ENCODE measurements at regions not wholly inside any gene's neighbourhood (a gene's known extent, or its start where the extent isn't known, plus 50 kb on each side); places are given as distances from the start of the nearest gene placed in this dataset.

- Histone ChIP-seq H3K27me3 (ENCODE audit: control insufficient read depth, insufficient read depth, low read length) (no peaks in the 10 kb centered on the region), H3K9ac (ENCODE audit: low read length) (no peak overlapping the region), H3K27ac (ENCODE audit: low read depth, low read length) (no peak overlapping the region), H3K4me3 (ENCODE audit: low read length) (no peak overlapping the region), H3K36me3 (ENCODE audit: control insufficient read depth, insufficient read depth, low read length) (no peaks in the 10 kb centered on the region), H3K4me1 (ENCODE audit: control insufficient read depth, insufficient read depth, low read length) (no peaks in the 10 kb centered on the region)
Measured at GRCh38 chr1:103854279-103854678, 104.6 kb downstream of the AMY1C start.

GRCh38 chr1:103859721-103860120, 110.0 kb downstream of the AMY1C start:
- Histone ChIP-seq H3K36me3 (ENCODE audit: control insufficient read depth, insufficient read depth, low read length) (no peaks in the 10 kb centered on the region), H3K9ac (ENCODE audit: low read length) (no peak overlapping the region), H3K4me3 (ENCODE audit: low read length) (no peak overlapping the region), H3K27ac (ENCODE audit: low read depth, low read length) (no peak overlapping the region), H3K27me3 (ENCODE audit: control insufficient read depth, insufficient read depth, low read length) (no peaks in the 10 kb centered on the region), H3K4me1 (ENCODE audit: control insufficient read depth, insufficient read depth, low read length) (no peaks in the 10 kb centered on the region)

- no peaks in the 10 kb centered on the region for H3K4me1 ChIP-seq (ENCODE audit: control insufficient read depth, insufficient read depth, low read length)
- H3K36me3 ChIP-seq (ENCODE audit: control insufficient read depth, insufficient read depth, low read length), result no peaks in the 10 kb centered on the region
- no peak overlapping the region for H3K4me3 ChIP-seq (ENCODE audit: low read length)
- H3K27me3 ChIP-seq (ENCODE audit: control insufficient read depth, insufficient read depth, low read length), result no peaks in the 10 kb centered on the region
- H3K27ac ChIP-seq (ENCODE audit: low read depth, low read length), result no peak overlapping the region
- H3K9ac ChIP-seq (ENCODE audit: low read length), result no peak overlapping the region
Measured at GRCh38 chr1:103898576-103899345, 149.1 kb downstream of the AMY1C start.

- no peaks in the 10 kb centered on the region for H3K4me1 ChIP-seq (ENCODE audit: control insufficient read depth, insufficient read depth, low read length)
Measured at GRCh38 chr1:103900005-103900404, 150.3 kb downstream of the AMY1C start.

DNA sequence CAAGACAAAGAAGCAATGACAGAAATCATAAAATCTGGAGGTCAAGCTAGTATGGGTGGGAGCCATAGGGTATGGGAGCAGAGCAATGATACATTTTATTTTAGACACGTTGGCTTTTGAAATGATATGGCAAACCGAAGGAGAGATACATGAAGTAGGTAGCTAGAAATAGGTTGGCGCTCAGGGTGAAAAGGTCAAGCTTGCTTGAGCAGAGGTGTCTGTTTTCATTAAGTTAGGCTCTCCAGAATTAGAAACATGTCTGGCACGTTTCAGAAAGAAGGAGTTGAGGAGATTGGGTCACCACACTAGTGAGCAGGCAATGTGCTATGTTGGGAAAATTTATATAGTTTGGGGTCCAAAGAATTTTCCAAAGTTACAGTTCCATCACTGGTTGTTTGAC, 151.4 kb downstream of the AMY1C start:
- H3K4me1 ChIP-seq (ENCODE audit: control insufficient read depth, insufficient read depth, low read length), result no peaks in the 10 kb centered on the region
- no peaks in the 10 kb centered on the region for H3K27me3 ChIP-seq (ENCODE audit: control insufficient read depth, insufficient read depth, low read length)
- H3K4me3 ChIP-seq (ENCODE audit: low read length), result no peak overlapping the region
- no peaks in the 10 kb centered on the region for H3K36me3 ChIP-seq (ENCODE audit: control insufficient read depth, insufficient read depth, low read length)
- no peak overlapping the region for H3K27ac ChIP-seq (ENCODE audit: low read depth, low read length)
- no peak overlapping the region for H3K9ac ChIP-seq (ENCODE audit: low read length)

More at GRCh38 chr1:103900005-103900404, 150.3 kb downstream of the AMY1C start:
- Histone ChIP-seq H3K27me3 (ENCODE audit: control insufficient read depth, insufficient read depth, low read length) (no peaks in the 10 kb centered on the region), H3K9ac (ENCODE audit: low read length) (no peak overlapping the region), H3K36me3 (ENCODE audit: control insufficient read depth, insufficient read depth, low read length) (no peaks in the 10 kb centered on the region), H3K4me3 (ENCODE audit: low read length) (no peak overlapping the region), H3K27ac (ENCODE audit: low read depth, low read length) (no peak overlapping the region)

GRCh38 chr1:103905363-103905762, 155.7 kb downstream of the AMY1C start:
- Histone ChIP-seq H3K4me1 (ENCODE audit: control insufficient read depth, insufficient read depth, low read length) (no peaks in the 10 kb centered on the region), H3K4me3 (ENCODE audit: low read length) (no peak overlapping the region)

GRCh38 chr1:103911450-103911849, 161.8 kb downstream of the AMY1C start:
- Histone ChIP-seq H3K36me3 (ENCODE audit: control insufficient read depth, insufficient read depth, low read length) (no peaks in the 10 kb centered on the region), H3K9ac (ENCODE audit: low read length) (no peak overlapping the region), H3K27ac (ENCODE audit: low read depth, low read length) (no peak overlapping the region), H3K27me3 (ENCODE audit: control insufficient read depth, insufficient read depth, low read length) (no peaks in the 10 kb centered on the region), H3K4me1 (ENCODE audit: control insufficient read depth, insufficient read depth, low read length) (no peaks in the 10 kb centered on the region), H3K4me3 (ENCODE audit: low read length) (no peak overlapping the region)

More at GRCh38 chr1:103905363-103905762, 155.7 kb downstream of the AMY1C start:
- Histone ChIP-seq H3K27me3 (ENCODE audit: control insufficient read depth, insufficient read depth, low read length) (no peaks in the 10 kb centered on the region), H3K36me3 (ENCODE audit: control insufficient read depth, insufficient read depth, low read length) (no peaks in the 10 kb centered on the region), H3K27ac (ENCODE audit: low read depth, low read length) (no peak overlapping the region), H3K9ac (ENCODE audit: low read length) (no peak overlapping the region)

DNA sequence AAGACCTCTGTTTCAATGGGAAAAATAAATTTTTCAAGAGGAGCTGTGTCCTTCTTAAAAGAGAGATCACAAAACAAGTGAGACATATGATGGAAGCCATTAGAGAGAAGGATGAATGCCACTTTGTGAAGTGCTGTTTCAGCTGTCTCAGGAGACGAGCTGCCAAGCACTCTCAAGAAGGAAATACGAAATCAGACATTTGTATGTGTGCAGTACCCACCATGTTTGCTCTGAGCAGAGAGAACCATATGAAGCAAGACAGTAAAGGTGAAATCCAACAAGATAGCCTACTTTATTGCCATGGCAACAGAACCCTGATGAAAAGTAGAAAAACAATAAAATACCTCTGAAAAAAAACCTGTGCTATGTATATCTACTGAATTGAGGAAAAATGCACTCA, 168.1 kb downstream of the AMY1C start:
- no peak overlapping the region for H3K27ac ChIP-seq (ENCODE audit: low read depth, low read length)
- no peak overlapping the region for H3K9ac ChIP-seq (ENCODE audit: low read length)
- H3K4me1 ChIP-seq (ENCODE audit: control insufficient read depth, insufficient read depth, low read length), result no peaks in the 10 kb centered on the region
- no peak overlapping the region for H3K4me3 ChIP-seq (ENCODE audit: low read length)
- no peaks in the 10 kb centered on the region for H3K36me3 ChIP-seq (ENCODE audit: control insufficient read depth, insufficient read depth, low read length)
- H3K27me3 ChIP-seq (ENCODE audit: control insufficient read depth, insufficient read depth, low read length), result no peaks in the 10 kb centered on the region

GRCh38 chr1:103931891-103932290, 182.2 kb downstream of the AMY1C start:
- no peaks in the 10 kb centered on the region for H3K36me3 ChIP-seq (ENCODE audit: control insufficient read depth, insufficient read depth, low read length)
- no peak overlapping the region for H3K4me3 ChIP-seq (ENCODE audit: low read length)
- H3K27me3 ChIP-seq (ENCODE audit: control insufficient read depth, insufficient read depth, low read length), result no peaks in the 10 kb centered on the region
- no peaks in the 10 kb centered on the region for H3K4me1 ChIP-seq (ENCODE audit: control insufficient read depth, insufficient read depth, low read length)
- no peak overlapping the region for H3K9ac ChIP-seq (ENCODE audit: low read length)
- H3K27ac ChIP-seq (ENCODE audit: low read depth, low read length), result no peak overlapping the region

DNA sequence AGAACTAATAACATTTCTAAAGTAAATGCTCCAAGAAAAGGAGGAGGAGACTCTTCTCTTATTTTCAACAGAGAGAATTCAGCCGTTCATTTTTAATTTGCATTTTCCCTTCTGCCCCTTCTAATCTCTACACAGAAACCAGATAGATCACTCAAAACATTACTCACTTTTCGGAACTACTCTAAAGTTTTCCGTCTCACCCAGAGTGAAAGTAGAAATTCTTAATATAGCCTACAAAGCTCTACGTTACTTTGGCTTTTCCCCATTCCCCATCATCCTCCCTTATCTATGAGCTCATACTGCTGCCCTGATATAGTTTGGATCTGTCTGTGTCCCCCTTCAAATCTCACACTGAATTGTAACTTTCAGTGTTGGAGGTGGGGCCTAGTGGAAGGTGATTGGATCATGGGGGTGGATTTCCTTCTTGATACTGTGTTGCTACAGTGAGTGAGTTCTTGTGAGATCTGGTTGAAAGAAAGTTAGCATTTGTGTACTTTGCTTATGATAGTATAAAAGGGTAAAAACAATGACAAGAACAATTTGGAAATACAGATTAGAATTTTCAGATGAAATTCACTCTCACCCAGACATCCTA, 188.2 kb downstream of the AMY1C start:
- no peaks in the 10 kb centered on the region for H3K27me3 ChIP-seq (ENCODE audit: control insufficient read depth, insufficient read depth, low read length)
- no peak overlapping the region for H3K9ac ChIP-seq (ENCODE audit: low read length)
- H3K36me3 ChIP-seq (ENCODE audit: control insufficient read depth, insufficient read depth, low read length), result no peaks in the 10 kb centered on the region
- no peak overlapping the region for H3K4me3 ChIP-seq (ENCODE audit: low read length)
- H3K27ac ChIP-seq (ENCODE audit: low read depth, low read length), result no peak overlapping the region
- no peaks in the 10 kb centered on the region for H3K4me1 ChIP-seq (ENCODE audit: control insufficient read depth, insufficient read depth, low read length)

GRCh38 chr1:103941086-103941485, 191.4 kb downstream of the AMY1C start:
- Histone ChIP-seq H3K4me1 (ENCODE audit: control insufficient read depth, insufficient read depth, low read length) (no peaks in the 10 kb centered on the region), H3K27ac (ENCODE audit: low read depth, low read length) (no peak overlapping the region), H3K4me3 (ENCODE audit: low read length) (no peak overlapping the region), H3K36me3 (ENCODE audit: control insufficient read depth, insufficient read depth, low read length) (no peaks in the 10 kb centered on the region), H3K27me3 (ENCODE audit: control insufficient read depth, insufficient read depth, low read length) (no peaks in the 10 kb centered on the region), H3K9ac (ENCODE audit: low read length) (no peak overlapping the region)

- Histone ChIP-seq H3K4me3 (ENCODE audit: low read length) (no peak overlapping the region), H3K36me3 (ENCODE audit: control insufficient read depth, insufficient read depth, low read length) (no peaks in the 10 kb centered on the region), H3K4me1 (ENCODE audit: control insufficient read depth, insufficient read depth, low read length) (no peaks in the 10 kb centered on the region), H3K27me3 (ENCODE audit: control insufficient read depth, insufficient read depth, low read length) (no peaks in the 10 kb centered on the region), H3K27ac (ENCODE audit: low read depth, low read length) (no peak overlapping the region), H3K9ac (ENCODE audit: low read length) (no peak overlapping the region)
Measured at GRCh38 chr1:103942029-103942428, 192.3 kb downstream of the AMY1C start.

GRCh38 chr1:103945774-103946173, 196.1 kb downstream of the AMY1C start:
- Histone ChIP-seq H3K36me3 (ENCODE audit: control insufficient read depth, insufficient read depth, low read length) (no peaks in the 10 kb centered on the region), H3K4me1 (ENCODE audit: control insufficient read depth, insufficient read depth, low read length) (no peaks in the 10 kb centered on the region), H3K27me3 (ENCODE audit: control insufficient read depth, insufficient read depth, low read length) (no peaks in the 10 kb centered on the region), H3K4me3 (ENCODE audit: low read length) (no peak overlapping the region), H3K9ac (ENCODE audit: low read length) (no peak overlapping the region), H3K27ac (ENCODE audit: low read depth, low read length) (no peak overlapping the region)
